SK-N-SH treated with all-trans-retinoic acid at 6 μM for 48 hours (cell line): ENCODE measurements at regions not wholly inside any gene's neighbourhood (a gene's known extent, or its start where the extent isn't known, plus 50 kb on each side); places are given as distances from the start of the nearest gene placed in this dataset.

Experiments
- ATAC-seq: fragments of 200-7000 bp; cut with Tn5 transposase; 3 replicates; pipeline ENCODE4 v1.9.1; 2020; ENCODE audit warnings: mild to moderate bottlenecking, moderate library complexity
- ARNTL ChIP-seq: fragments of 450-650 bp; formaldehyde crosslinking; IDR thresholded peaks from 2 replicates; pipeline ENCODE4 v1.5.0; 2020; ENCODE audit warnings: low read depth, mild to moderate bottlenecking, moderate library complexity, borderline replicate concordance
- CREB5 ChIP-seq: fragments of 250-450 bp; sonication (Bioruptor Pico); IDR thresholded peaks from 2 replicates; pipeline ENCODE4 v1.5.1; 2020; ENCODE audit warnings: low read depth, mild to moderate bottlenecking, moderate library complexity
- CSDC2 ChIP-seq: fragments of 250-450 bp; sonication (Bioruptor Pico); IDR thresholded peaks from 2 replicates; pipeline ENCODE4 v1.5.0; 2020; ENCODE audit warnings: mild to moderate bottlenecking, moderate library complexity
- ESRRG ChIP-seq: fragments of 250-450 bp; sonication (Bioruptor Pico); IDR thresholded peaks from 2 replicates; pipeline ENCODE4 v1.6.1; 2021; ENCODE audit warnings: mild to moderate bottlenecking
- ISL1 ChIP-seq: fragments of 250-450 bp; sonication (Bioruptor Pico); IDR thresholded peaks from 2 replicates; pipeline ENCODE4 v2.1.2; 2022; ENCODE audit warnings: mild to moderate bottlenecking, moderate library complexity
- OSR1 ChIP-seq: fragments of 250-450 bp; sonication (Bioruptor Pico); IDR thresholded peaks from 2 replicates; pipeline ENCODE4 v1.8.0; 2022; ENCODE audit warnings: moderate library complexity, mild to moderate bottlenecking, inconsistent platforms
- POU6F1 ChIP-seq: fragments of 250-450 bp; sonication (Bioruptor Pico); IDR thresholded peaks from 2 replicates; pipeline ENCODE4 v1.8.0; 2021; ENCODE audit warnings: low read depth, mild to moderate bottlenecking, moderate library complexity, borderline replicate concordance
- PPARA ChIP-seq: fragments of 250-450 bp; sonication (Bioruptor Pico); IDR thresholded peaks from 2 replicates; pipeline ENCODE4 v1.5.0; 2020; ENCODE audit warnings: mild to moderate bottlenecking, borderline replicate concordance
- RARB ChIP-seq: fragments of 250-450 bp; sonication (Bioruptor Pico); IDR thresholded peaks from 2 replicates; pipeline ENCODE4 v1.8.0; 2021; ENCODE audit warnings: mild to moderate bottlenecking, moderate library complexity
- SNAI2 ChIP-seq: fragments of 250-450 bp; sonication (Bioruptor Pico); IDR thresholded peaks from 2 replicates; pipeline ENCODE4 v1.5.0; 2020; ENCODE audit warnings: mild to moderate bottlenecking, moderate library complexity
- TCF4 ChIP-seq: fragments of 250-450 bp; sonication (Bioruptor Pico); IDR thresholded peaks from 2 replicates; pipeline ENCODE4 v1.8.0; 2021; ENCODE audit warnings: mild to moderate bottlenecking, moderate library complexity, borderline replicate concordance
- TOX ChIP-seq: fragments of 250-450 bp; sonication (Bioruptor Pico); IDR thresholded peaks from 2 replicates; pipeline ENCODE4 v1.8.0; 2021; ENCODE audit warnings: mild to moderate bottlenecking, moderate library complexity, borderline replicate concordance
- ZC3H10 ChIP-seq: fragments of 250-450 bp; sonication (Bioruptor Pico); IDR thresholded peaks from 2 replicates; pipeline ENCODE4 v1.5.1; 2021; ENCODE audit warnings: mild to moderate bottlenecking, moderate library complexity
- ZFP3 ChIP-seq: fragments of 250-450 bp; sonication (Bioruptor Pico); IDR thresholded peaks from 2 replicates; pipeline ENCODE4 v1.5.0; 2020; ENCODE audit warnings: mild to moderate bottlenecking, moderate library complexity
- ZFP30 ChIP-seq: fragments of 450-650 bp; formaldehyde crosslinking; IDR thresholded peaks from 2 replicates; pipeline ENCODE4 v1.5.0; 2022; ENCODE audit warnings: mild to moderate bottlenecking, moderate library complexity
- ZNF565 ChIP-seq: fragments of 450-650 bp; formaldehyde crosslinking; conservative IDR thresholded peaks from 2 replicates; pipeline ENCODE4 v1.5.0; 2020; ENCODE audit warnings: low read depth, mild to moderate bottlenecking, moderate library complexity
- ZNF70 ChIP-seq: fragments of 450-650 bp; formaldehyde crosslinking; IDR thresholded peaks from 2 replicates; pipeline ENCODE4 v1.5.0; 2020; ENCODE audit warnings: mild to moderate bottlenecking, moderate library complexity
- ZNF8 ChIP-seq: fragments of 450-650 bp; formaldehyde crosslinking; IDR thresholded peaks from 2 replicates; pipeline ENCODE4 v1.5.0; 2020; ENCODE audit warnings: mild to moderate bottlenecking, moderate library complexity
- TF ChIP-seq, protein P1 (sequence below): fragments of 250-450 bp; sonication (Bioruptor Pico); IDR thresholded peaks from 2 replicates; pipeline ENCODE4 v1.8.0; 2020; ENCODE audit warnings: mild to moderate bottlenecking, moderate library complexity, borderline replicate concordance
- TF ChIP-seq, protein P2 (sequence below): fragments of 250-450 bp; sonication (Bioruptor Pico); IDR thresholded peaks from 2 replicates; pipeline ENCODE4 v1.5.1; 2021; ENCODE audit warnings: mild to moderate bottlenecking, moderate library complexity
- TF ChIP-seq, protein P3 (sequence below): fragments of 250-450 bp; sonication (Bioruptor Pico); IDR thresholded peaks from 2 replicates; pipeline ENCODE4 v1.5.0; 2020; ENCODE audit warnings: mild to moderate bottlenecking, moderate library complexity

- TF ChIP-seq OSR1 (CRISPR knock-in tag): no peak
- TF ChIP-seq CSDC2 (CRISPR knock-in tag): no peak
- TF ChIP-seq ISL1 (CRISPR knock-in tag): no peak
- no peak for TF ChIP-seq ZNF565 (CRISPR knock-in tag)
- TF ChIP-seq ARNTL (CRISPR knock-in tag): no peak
- TF ChIP-seq, protein P1, sequence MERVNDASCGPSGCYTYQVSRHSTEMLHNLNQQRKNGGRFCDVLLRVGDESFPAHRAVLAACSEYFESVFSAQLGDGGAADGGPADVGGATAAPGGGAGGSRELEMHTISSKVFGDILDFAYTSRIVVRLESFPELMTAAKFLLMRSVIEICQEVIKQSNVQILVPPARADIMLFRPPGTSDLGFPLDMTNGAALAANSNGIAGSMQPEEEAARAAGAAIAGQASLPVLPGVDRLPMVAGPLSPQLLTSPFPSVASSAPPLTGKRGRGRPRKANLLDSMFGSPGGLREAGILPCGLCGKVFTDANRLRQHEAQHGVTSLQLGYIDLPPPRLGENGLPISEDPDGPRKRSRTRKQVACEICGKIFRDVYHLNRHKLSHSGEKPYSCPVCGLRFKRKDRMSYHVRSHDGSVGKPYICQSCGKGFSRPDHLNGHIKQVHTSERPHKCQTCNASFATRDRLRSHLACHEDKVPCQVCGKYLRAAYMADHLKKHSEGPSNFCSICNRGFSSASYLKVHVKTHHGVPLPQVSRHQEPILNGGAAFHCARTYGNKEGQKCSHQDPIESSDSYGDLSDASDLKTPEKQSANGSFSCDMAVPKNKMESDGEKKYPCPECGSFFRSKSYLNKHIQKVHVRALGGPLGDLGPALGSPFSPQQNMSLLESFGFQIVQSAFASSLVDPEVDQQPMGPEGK: no peak
- no peak for TF ChIP-seq ZFP3 (CRISPR knock-in tag)
- TF ChIP-seq, protein P2, sequence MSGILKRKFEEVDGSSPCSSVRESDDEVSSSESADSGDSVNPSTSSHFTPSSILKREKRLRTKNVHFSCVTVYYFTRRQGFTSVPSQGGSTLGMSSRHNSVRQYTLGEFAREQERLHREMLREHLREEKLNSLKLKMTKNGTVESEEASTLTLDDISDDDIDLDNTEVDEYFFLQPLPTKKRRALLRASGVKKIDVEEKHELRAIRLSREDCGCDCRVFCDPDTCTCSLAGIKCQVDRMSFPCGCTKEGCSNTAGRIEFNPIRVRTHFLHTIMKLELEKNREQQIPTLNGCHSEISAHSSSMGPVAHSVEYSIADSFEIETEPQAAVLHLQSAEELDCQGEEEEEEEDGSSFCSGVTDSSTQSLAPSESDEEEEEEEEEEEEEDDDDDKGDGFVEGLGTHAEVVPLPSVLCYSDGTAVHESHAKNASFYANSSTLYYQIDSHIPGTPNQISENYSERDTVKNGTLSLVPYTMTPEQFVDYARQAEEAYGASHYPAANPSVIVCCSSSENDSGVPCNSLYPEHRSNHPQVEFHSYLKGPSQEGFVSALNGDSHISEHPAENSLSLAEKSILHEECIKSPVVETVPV (CRISPR knock-in tag): no peak
- TF ChIP-seq ZFP30 (CRISPR knock-in tag): no peak
- no peak for TF ChIP-seq ZNF8 (CRISPR knock-in tag)
- no peak for TF ChIP-seq ZNF70 (CRISPR knock-in tag)
- TF ChIP-seq RARB (CRISPR knock-in tag): no peak
- ATAC-seq: no peak
Observed at GRCh38 chr2:11987151-11987550, 240.7 kb downstream of the LPIN1 start.

- no peak for ATAC-seq
- TF ChIP-seq, protein P3, sequence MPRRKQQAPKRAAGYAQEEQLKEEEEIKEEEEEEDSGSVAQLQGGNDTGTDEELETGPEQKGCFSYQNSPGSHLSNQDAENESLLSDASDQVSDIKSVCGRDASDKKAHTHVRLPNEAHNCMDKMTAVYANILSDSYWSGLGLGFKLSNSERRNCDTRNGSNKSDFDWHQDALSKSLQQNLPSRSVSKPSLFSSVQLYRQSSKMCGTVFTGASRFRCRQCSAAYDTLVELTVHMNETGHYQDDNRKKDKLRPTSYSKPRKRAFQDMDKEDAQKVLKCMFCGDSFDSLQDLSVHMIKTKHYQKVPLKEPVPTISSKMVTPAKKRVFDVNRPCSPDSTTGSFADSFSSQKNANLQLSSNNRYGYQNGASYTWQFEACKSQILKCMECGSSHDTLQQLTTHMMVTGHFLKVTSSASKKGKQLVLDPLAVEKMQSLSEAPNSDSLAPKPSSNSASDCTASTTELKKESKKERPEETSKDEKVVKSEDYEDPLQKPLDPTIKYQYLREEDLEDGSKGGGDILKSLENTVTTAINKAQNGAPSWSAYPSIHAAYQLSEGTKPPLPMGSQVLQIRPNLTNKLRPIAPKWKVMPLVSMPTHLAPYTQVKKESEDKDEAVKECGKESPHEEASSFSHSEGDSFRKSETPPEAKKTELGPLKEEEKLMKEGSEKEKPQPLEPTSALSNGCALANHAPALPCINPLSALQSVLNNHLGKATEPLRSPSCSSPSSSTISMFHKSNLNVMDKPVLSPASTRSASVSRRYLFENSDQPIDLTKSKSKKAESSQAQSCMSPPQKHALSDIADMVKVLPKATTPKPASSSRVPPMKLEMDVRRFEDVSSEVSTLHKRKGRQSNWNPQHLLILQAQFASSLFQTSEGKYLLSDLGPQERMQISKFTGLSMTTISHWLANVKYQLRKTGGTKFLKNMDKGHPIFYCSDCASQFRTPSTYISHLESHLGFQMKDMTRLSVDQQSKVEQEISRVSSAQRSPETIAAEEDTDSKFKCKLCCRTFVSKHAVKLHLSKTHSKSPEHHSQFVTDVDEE (CRISPR knock-in tag): no peak
- TF ChIP-seq, protein P1: no peak
- TF ChIP-seq ESRRG (CRISPR knock-in tag) (no peak), ZNF8 (CRISPR knock-in tag) (no peak), ARNTL (CRISPR knock-in tag) (no peak), POU6F1 (CRISPR knock-in tag) (no peak), SNAI2 (CRISPR knock-in tag) (no peak), ZC3H10 (no peak), PPARA (CRISPR knock-in tag) (no peak), CREB5 (CRISPR knock-in tag) (no peak), OSR1 (CRISPR knock-in tag) (no peak), ZNF565 (CRISPR knock-in tag) (no peak)
Observed at GRCh38 chr2:11988691-11989353, 242.4 kb downstream of the LPIN1 start.

DNA sequence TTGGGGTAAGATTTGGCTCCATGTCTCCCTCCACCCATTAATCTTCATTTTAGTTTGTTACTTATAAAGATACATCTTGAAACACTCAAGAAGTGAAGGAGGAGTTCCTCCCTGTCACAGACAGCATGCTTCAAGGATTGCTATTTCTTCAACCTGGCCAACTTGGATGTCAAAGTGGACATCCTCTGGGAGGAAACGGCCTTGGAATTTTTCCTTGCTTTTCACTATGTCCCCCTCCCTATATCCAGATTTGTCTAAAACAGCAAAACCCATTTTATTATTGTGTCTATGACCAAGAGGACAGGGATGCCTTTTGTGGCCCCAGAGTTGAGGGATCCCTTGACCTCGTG lies 242.9 kb downstream of the LPIN1 start:
- no peak for ATAC-seq
- no peak for TF ChIP-seq ISL1 (CRISPR knock-in tag)
- no peak for TF ChIP-seq OSR1 (CRISPR knock-in tag)
- no peak for TF ChIP-seq ZNF565 (CRISPR knock-in tag)
- TF ChIP-seq TOX (CRISPR knock-in tag): no peak
- no peak for TF ChIP-seq ARNTL (CRISPR knock-in tag)
- TF ChIP-seq ZFP3 (CRISPR knock-in tag): no peak
- TF ChIP-seq TCF4 (CRISPR knock-in tag): no peak
- TF ChIP-seq POU6F1 (CRISPR knock-in tag): no peak
- TF ChIP-seq, protein P2 (CRISPR knock-in tag): no peak
- no peak for TF ChIP-seq CSDC2 (CRISPR knock-in tag)
